ENCODE measurements at regions not wholly inside any gene's neighbourhood (a gene's known extent, or its start where the extent isn't known, plus 50 kb on each side); places are given as distances from the start of the nearest gene placed in this dataset.

DNA sequence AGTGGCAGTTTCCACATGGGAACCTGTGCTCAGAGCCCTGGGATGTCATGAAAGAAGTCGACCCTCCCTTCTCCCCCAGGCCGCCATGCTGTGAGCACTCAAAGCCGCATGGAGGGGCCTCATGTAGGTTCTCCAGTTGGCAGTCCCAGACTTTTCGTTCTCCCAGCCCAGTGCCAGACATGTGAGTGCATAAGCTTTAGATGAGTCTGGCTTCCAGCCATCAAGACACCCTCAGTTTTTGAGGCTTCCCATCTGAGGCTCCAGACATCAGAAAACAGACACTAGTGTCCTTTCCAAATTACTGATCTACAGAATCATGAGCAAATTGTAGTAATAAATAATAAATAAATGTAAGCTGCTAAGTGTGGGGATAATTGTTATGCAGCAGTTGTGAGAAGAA is 136.5 kb upstream of the AGBL1 start:
- Histone ChIP-seq H3K9ac (ENCODE audit: insufficient read depth, low read length) (no peak overlapping the region), H3K27me3 (ENCODE audit: control insufficient read depth, insufficient read depth, low read length) (no peaks in the 10 kb centered on the region), H3K4me2 (ENCODE audit: extremely low read depth, insufficient read depth, low read length) (no peak overlapping the region), H3K27ac (ENCODE audit: insufficient read depth, low read length) (no peak overlapping the region), H3K36me3 (ENCODE audit: control insufficient read depth, insufficient read depth, low read length) (no peaks in the 10 kb centered on the region), H3K4me1 (ENCODE audit: control insufficient read depth, extremely low read depth, insufficient read depth, low read length) (no peaks in the 10 kb centered on the region), H3K79me2 (ENCODE audit: control insufficient read depth, insufficient read depth, low read length) (no peaks in the 10 kb centered on the region), H2AFZ (ENCODE audit: low read length) (no peak overlapping the region), H3K4me3 (replicated peaks in 1 of 4; ENCODE audit: control extremely low read depth in 1 of 4, insufficient read depth in 1 of 4, low read depth in 3 of 4, low read length in 4 of 4) (no peak overlapping the region), H4K20me1 (ENCODE audit: control insufficient read depth, extremely low read depth, insufficient read depth, low read length) (no peaks in the 10 kb centered on the region), H3K9me3 (ENCODE audit: control insufficient read depth, insufficient read depth, low read depth, low read length) (no peaks in the 10 kb centered on the region)
- TF ChIP-seq EZH2 (IDR thresholded peaks at IDR 0.05; ENCODE audit: low read length, missing control alignments) (no peak), CTCF (conservative IDR thresholded peaks at IDR 0.05 in 1 of 2, IDR thresholded peaks at IDR 0.05 in 1 of 2; ENCODE audit: low read depth in 1 of 2, low read length in 2 of 2) (no peak)
- DNase-seq (ENCODE audit: low read depth in 2 of 2) = no peak

- Histone ChIP-seq H3K4me2 (ENCODE audit: extremely low read depth, insufficient read depth, low read length) (no peak overlapping the region), H3K4me1 (ENCODE audit: control insufficient read depth, extremely low read depth, insufficient read depth, low read length) (no peaks in the 10 kb centered on the region), H3K9me3 (ENCODE audit: control insufficient read depth, insufficient read depth, low read depth, low read length) (no peaks in the 10 kb centered on the region), H3K9ac (ENCODE audit: insufficient read depth, low read length) (no peak overlapping the region), H2AFZ (ENCODE audit: low read length) (no peak overlapping the region), H3K27ac (ENCODE audit: insufficient read depth, low read length) (no peak overlapping the region), H4K20me1 (ENCODE audit: control insufficient read depth, extremely low read depth, insufficient read depth, low read length) (no peaks in the 10 kb centered on the region), H3K27me3 (ENCODE audit: control insufficient read depth, insufficient read depth, low read length) (no peaks in the 10 kb centered on the region), H3K36me3 (ENCODE audit: control insufficient read depth, insufficient read depth, low read length) (no peaks in the 10 kb centered on the region), H3K4me3 (replicated peaks in 1 of 4; ENCODE audit: control extremely low read depth in 1 of 4, insufficient read depth in 1 of 4, low read depth in 3 of 4, low read length in 4 of 4) (no peak overlapping the region), H3K79me2 (ENCODE audit: control insufficient read depth, insufficient read depth, low read length) (no peaks in the 10 kb centered on the region)
- DNase-seq (ENCODE audit: low read depth in 2 of 2) = no peak
- no peak for TF ChIP-seq EZH2 (IDR thresholded peaks at IDR 0.05; ENCODE audit: low read length, missing control alignments)
- no peak for TF ChIP-seq CTCF (conservative IDR thresholded peaks at IDR 0.05 in 1 of 2, IDR thresholded peaks at IDR 0.05 in 1 of 2; ENCODE audit: low read depth in 1 of 2, low read length in 2 of 2)
Measured at GRCh38 chr15:85943791-85944190, 135.9 kb upstream of the AGBL1 start.

- Histone ChIP-seq H3K9me3 (ENCODE audit: control insufficient read depth, insufficient read depth, low read depth, low read length) (no peaks in the 10 kb centered on the region), H3K36me3 (ENCODE audit: control insufficient read depth, insufficient read depth, low read length) (no peaks in the 10 kb centered on the region), H3K9ac (ENCODE audit: insufficient read depth, low read length) (no peak overlapping the region), H4K20me1 (ENCODE audit: control insufficient read depth, extremely low read depth, insufficient read depth, low read length) (no peaks in the 10 kb centered on the region), H3K4me3 (replicated peaks in 1 of 4; ENCODE audit: control extremely low read depth in 1 of 4, insufficient read depth in 1 of 4, low read depth in 3 of 4, low read length in 4 of 4) (no peak overlapping the region), H3K4me2 (ENCODE audit: extremely low read depth, insufficient read depth, low read length) (no peak overlapping the region), H3K27me3 (ENCODE audit: control insufficient read depth, insufficient read depth, low read length) (no peaks in the 10 kb centered on the region), H2AFZ (ENCODE audit: low read length) (no peak overlapping the region), H3K79me2 (ENCODE audit: control insufficient read depth, insufficient read depth, low read length) (no peaks in the 10 kb centered on the region), H3K27ac (ENCODE audit: insufficient read depth, low read length) (no peak overlapping the region), H3K4me1 (ENCODE audit: control insufficient read depth, extremely low read depth, insufficient read depth, low read length) (no peaks in the 10 kb centered on the region)
- TF ChIP-seq CTCF (conservative IDR thresholded peaks at IDR 0.05 in 1 of 2, IDR thresholded peaks at IDR 0.05 in 1 of 2; ENCODE audit: low read depth in 1 of 2, low read length in 2 of 2) = no peak
- no peak for TF ChIP-seq EZH2 (IDR thresholded peaks at IDR 0.05; ENCODE audit: low read length, missing control alignments)
- DNase-seq (ENCODE audit: low read depth in 2 of 2) = no peak
Measured at GRCh38 chr15:85947021-85947420, 132.7 kb upstream of the AGBL1 start.
